WTC11 (cell line): ENCODE measurements at regions not wholly inside any gene's neighbourhood (a gene's known extent, or its start where the extent isn't known, plus 50 kb on each side); places are given as distances from the start of the nearest gene placed in this dataset.

ENCODE experiments used
- ETV6 ChIP-seq: sonication (generic); formaldehyde crosslinking; IDR thresholded peaks from 2 replicates; pipeline ENCODE4 v1.8.1; 2022; ENCODE audit warnings: mild to moderate bottlenecking, missing genetic modification reagents
- SP1 ChIP-seq: sonication (generic); formaldehyde crosslinking; conservative IDR thresholded peaks from 2 replicates; pipeline ENCODE4 v1.8.1; 2022; ENCODE audit warnings: missing genetic modification reagents
- TCF7 ChIP-seq: sonication (generic); formaldehyde crosslinking; IDR thresholded peaks from 2 replicates; pipeline ENCODE4 v1.8.0; 2022; ENCODE audit warnings: mild to moderate bottlenecking, low read depth, missing genetic modification reagents, moderate library complexity
- ZNF219 ChIP-seq: sonication (generic); formaldehyde crosslinking; IDR thresholded peaks from 2 replicates; pipeline ENCODE4 v1.8.0; 2023; ENCODE audit warnings: missing genetic modification reagents, mild to moderate bottlenecking, borderline replicate concordance
- TF ChIP-seq, protein P1 (sequence below): fragments of 200-600 bp; IDR thresholded peaks from 2 replicates; pipeline ENCODE4 v1.8.0; 2022; ENCODE audit warnings: antibody characterized with exemption
- TF ChIP-seq, protein P2 (sequence below): sonication (generic); formaldehyde crosslinking; IDR thresholded peaks from 2 replicates; pipeline ENCODE4 v1.8.0; 2022; ENCODE audit warnings: mild to moderate bottlenecking, missing genetic modification reagents
- TF ChIP-seq, protein P3 (sequence below): sonication (generic); formaldehyde crosslinking; IDR thresholded peaks from 2 replicates; pipeline ENCODE4 v1.8.1; 2023; ENCODE audit warnings: mild to moderate bottlenecking, missing genetic modification reagents, moderate library complexity

DNA sequence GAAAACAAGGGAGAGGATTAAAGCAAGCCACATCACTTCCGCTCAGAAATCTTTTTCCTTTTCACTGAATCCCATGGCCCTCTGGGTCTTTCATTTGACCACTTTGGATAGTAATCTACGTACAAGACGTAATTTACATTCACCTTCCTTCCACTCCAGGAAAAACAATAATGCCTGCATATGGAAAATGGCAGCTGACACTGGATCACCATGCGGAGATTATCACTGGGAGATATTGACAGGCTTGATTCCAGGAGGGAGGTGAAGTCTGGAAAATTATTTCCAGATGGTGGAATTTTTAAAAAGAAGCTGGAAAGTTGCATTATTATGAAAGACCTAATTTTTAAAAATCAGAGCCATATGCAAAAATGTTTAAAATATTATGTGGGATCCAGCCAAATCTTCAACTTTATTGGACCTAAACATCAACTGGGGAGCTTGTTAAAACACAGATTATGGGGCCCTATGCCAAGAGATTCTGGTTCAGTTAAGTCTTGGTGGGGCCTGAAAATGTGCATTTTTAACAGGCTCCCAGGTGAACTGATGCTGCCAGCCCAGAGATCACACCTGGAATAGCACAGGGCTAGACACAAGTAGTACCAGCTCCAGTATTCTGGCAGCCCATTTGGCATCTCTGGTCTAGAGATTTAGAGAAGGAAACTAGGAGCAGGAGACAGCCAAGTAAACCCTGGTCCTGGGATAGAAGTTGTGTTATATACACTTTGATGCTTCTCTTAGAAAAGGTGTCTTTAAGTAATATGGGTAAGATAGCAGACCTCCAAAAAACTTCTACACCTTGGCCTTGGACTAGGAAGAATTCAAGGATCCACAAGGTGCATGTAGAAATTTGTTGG, 290.3 kb upstream of the LDB2 start:
- TF ChIP-seq, protein P1, sequence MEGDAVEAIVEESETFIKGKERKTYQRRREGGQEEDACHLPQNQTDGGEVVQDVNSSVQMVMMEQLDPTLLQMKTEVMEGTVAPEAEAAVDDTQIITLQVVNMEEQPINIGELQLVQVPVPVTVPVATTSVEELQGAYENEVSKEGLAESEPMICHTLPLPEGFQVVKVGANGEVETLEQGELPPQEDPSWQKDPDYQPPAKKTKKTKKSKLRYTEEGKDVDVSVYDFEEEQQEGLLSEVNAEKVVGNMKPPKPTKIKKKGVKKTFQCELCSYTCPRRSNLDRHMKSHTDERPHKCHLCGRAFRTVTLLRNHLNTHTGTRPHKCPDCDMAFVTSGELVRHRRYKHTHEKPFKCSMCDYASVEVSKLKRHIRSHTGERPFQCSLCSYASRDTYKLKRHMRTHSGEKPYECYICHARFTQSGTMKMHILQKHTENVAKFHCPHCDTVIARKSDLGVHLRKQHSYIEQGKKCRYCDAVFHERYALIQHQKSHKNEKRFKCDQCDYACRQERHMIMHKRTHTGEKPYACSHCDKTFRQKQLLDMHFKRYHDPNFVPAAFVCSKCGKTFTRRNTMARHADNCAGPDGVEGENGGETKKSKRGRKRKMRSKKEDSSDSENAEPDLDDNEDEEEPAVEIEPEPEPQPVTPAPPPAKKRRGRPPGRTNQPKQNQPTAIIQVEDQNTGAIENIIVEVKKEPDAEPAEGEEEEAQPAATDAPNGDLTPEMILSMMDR: no peak
- TF ChIP-seq ZNF219 (CRISPR knock-in tag) (no peak), TCF7 (CRISPR knock-in tag) (no peak), SP1 (no peak), ETV6 (CRISPR knock-in tag) (no peak)
- TF ChIP-seq, protein P2, sequence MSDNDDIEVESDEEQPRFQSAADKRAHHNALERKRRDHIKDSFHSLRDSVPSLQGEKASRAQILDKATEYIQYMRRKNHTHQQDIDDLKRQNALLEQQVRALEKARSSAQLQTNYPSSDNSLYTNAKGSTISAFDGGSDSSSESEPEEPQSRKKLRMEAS: no peak
- TF ChIP-seq, protein P3, sequence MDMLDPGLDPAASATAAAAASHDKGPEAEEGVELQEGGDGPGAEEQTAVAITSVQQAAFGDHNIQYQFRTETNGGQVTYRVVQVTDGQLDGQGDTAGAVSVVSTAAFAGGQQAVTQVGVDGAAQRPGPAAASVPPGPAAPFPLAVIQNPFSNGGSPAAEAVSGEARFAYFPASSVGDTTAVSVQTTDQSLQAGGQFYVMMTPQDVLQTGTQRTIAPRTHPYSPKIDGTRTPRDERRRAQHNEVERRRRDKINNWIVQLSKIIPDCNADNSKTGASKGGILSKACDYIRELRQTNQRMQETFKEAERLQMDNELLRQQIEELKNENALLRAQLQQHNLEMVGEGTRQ (CRISPR knock-in tag): no peak
